GM23338 (cell line): ENCODE measurements at regions not wholly inside any gene's neighbourhood (a gene's known extent, or its start where the extent isn't known, plus 50 kb on each side); places are given as distances from the start of the nearest gene placed in this dataset.

Source experiments
- ATAC-seq: fragments of 200-7000 bp; cut with Tn5 transposase; 3 replicates; pipeline ENCODE4 v1.9.1; 2020
- DNase-seq: peaks from one replicate; pipeline ENCODE4 v3.0.0-alpha.2; 2015; ENCODE audit warnings: low spot score
- H2AFZ ChIP-seq: fragments of 200-600 bp; sonication (generic); 2 replicates; pipeline ENCODE4 v1.8.0; 2016; ENCODE audit warnings: antibody characterized with exemption, mild to moderate bottlenecking, moderate library complexity
- H3F3A ChIP-seq: fragments of 200-600 bp; sonication (generic); replicated peaks from 2 replicates; pipeline ENCODE4 v1.8.0; 2017; ENCODE audit warnings: antibody characterized with exemption, mixed run types, low read depth
- H3K27ac ChIP-seq: fragments of 200-600 bp; sonication (generic); 2 replicates; pipeline ENCODE4 v1.6.1; 2016; ENCODE audit warnings: low read depth
- H3K27me3 ChIP-seq: fragments of 200-600 bp; sonication (generic); 2 replicates; pipeline ENCODE4 v1.8.0; 2016; ENCODE audit warnings: mild to moderate bottlenecking, mixed run types, moderate library complexity; ENCODE audit not compliant: insufficient read depth
- H3K36me3 ChIP-seq: fragments of 200-600 bp; sonication (generic); 2 replicates; pipeline ENCODE4 v1.8.0; 2016; ENCODE audit warnings: mild to moderate bottlenecking; ENCODE audit not compliant: insufficient read depth
- H3K4me1 ChIP-seq: fragments of 200-600 bp; sonication (generic); 2 replicates; pipeline ENCODE4 v1.8.0; 2016; ENCODE audit warnings: mild to moderate bottlenecking, moderate library complexity; ENCODE audit not compliant: insufficient read depth
- H3K4me2 ChIP-seq: fragments of 200-600 bp; sonication (generic); 2 replicates; pipeline ENCODE4 v1.7.1; 2017; ENCODE audit warnings: mixed run types
- H3K4me3 ChIP-seq: fragments of 200-600 bp; sonication (generic); 2 replicates; pipeline ENCODE4 v1.6.1; 2016; ENCODE audit warnings: mixed run types
- H3K79me2 ChIP-seq: fragments of 200-600 bp; sonication (generic); replicated peaks from 2 replicates; pipeline ENCODE4 v1.8.0; 2017; ENCODE audit warnings: mild to moderate bottlenecking; ENCODE audit not compliant: insufficient read depth
- H3K9me2 ChIP-seq: fragments of 200-600 bp; sonication (generic); 2 replicates; pipeline ENCODE4 v1.8.0; 2017; ENCODE audit not compliant: insufficient read depth
- H4K20me1 ChIP-seq: fragments of 200-600 bp; sonication (generic); replicated peaks from 2 replicates; pipeline ENCODE4 v1.8.0; 2017; ENCODE audit warnings: mild to moderate bottlenecking; ENCODE audit not compliant: insufficient read depth
- H3K27ac Mint-ChIP-seq: 2 replicates; pipeline ENCODE4 v1.8.0; 2020; ENCODE audit warnings: inconsistent platforms, mild to moderate bottlenecking, moderate library complexity, mixed read lengths
- H3K27me3 Mint-ChIP-seq: 3 replicates; pipeline ENCODE4 v1.8.0; 2022; ENCODE audit warnings: low read depth, mild to moderate bottlenecking, moderate library complexity, mixed read lengths, inconsistent platforms; ENCODE audit not compliant: insufficient read depth, poor library complexity
- H3K36me3 Mint-ChIP-seq: 3 replicates; pipeline ENCODE4 v1.8.0; 2021; ENCODE audit warnings: low read depth, mild to moderate bottlenecking, inconsistent platforms, moderate library complexity, mixed read lengths
- H3K4me1 Mint-ChIP-seq: 3 replicates; pipeline ENCODE4 v1.8.0; 2020; ENCODE audit warnings: mild to moderate bottlenecking, inconsistent platforms, mixed read lengths
- H3K4me3 Mint-ChIP-seq: 3 replicates; pipeline ENCODE4 v1.8.0; 2021; ENCODE audit warnings: moderate library complexity, mild to moderate bottlenecking, inconsistent platforms, mixed read lengths
- H3K9me3 Mint-ChIP-seq: 3 replicates; pipeline ENCODE4 v1.8.0; 2020; ENCODE audit warnings: moderate library complexity, mild to moderate bottlenecking, inconsistent platforms, mixed read lengths
- CREB1 ChIP-seq: fragments of 250-450 bp; sonication (Bioruptor Pico); IDR thresholded peaks from 2 replicates; pipeline ENCODE4 v1.5.0; 2020; ENCODE audit warnings: low read depth, mild to moderate bottlenecking, moderate library complexity
- CTCF ChIP-seq, 2 experiments: fragments of 200-600 bp in 1 of 2; sonication (generic) in 1 of 2; conservative IDR thresholded peaks; 2 replicates each; pipeline versions ENCODE4 v1.5.1 to v1.6.1; 2016 to 2017; ENCODE audit warnings: antibody characterized with exemption in 2 of 2, low read depth in 2 of 2, mild to moderate bottlenecking in 2 of 2, moderate library complexity in 1 of 2
- EZH2 ChIP-seq: fragments of 200-600 bp; sonication (generic); IDR thresholded peaks from one replicate; pipeline ENCODE4 v1.8.0; 2017; ENCODE audit warnings: antibody characterized with exemption, mild to moderate bottlenecking, low read depth; ENCODE audit not compliant: unreplicated experiment
- JUNB ChIP-seq: IDR thresholded peaks from one replicate; pipeline ENCODE4 v1.6.1; 2016; ENCODE audit warnings: antibody characterized with exemption; ENCODE audit not compliant: unreplicated experiment
- NANOG ChIP-seq: IDR thresholded peaks from 2 replicates; pipeline ENCODE4 v1.6.1; 2016; ENCODE audit warnings: antibody characterized with exemption, borderline replicate concordance
- POLR2AphosphoS5 ChIP-seq: IDR thresholded peaks from 2 replicates; pipeline ENCODE4 v1.6.1; 2016; ENCODE audit warnings: antibody characterized with exemption, low read depth
- REST ChIP-seq: IDR thresholded peaks from one replicate; pipeline ENCODE4 v1.6.1; 2018; ENCODE audit warnings: antibody characterized with exemption; ENCODE audit not compliant: unreplicated experiment
- STAT1 ChIP-seq: IDR thresholded peaks from one replicate; pipeline ENCODE4 v1.6.1; 2016; ENCODE audit warnings: antibody characterized with exemption; ENCODE audit not compliant: unreplicated experiment
- ZNF114 ChIP-seq: fragments of 250-450 bp; sonication (Bioruptor Pico); IDR thresholded peaks from 2 replicates; pipeline ENCODE4 v1.5.0; 2020; ENCODE audit warnings: mild to moderate bottlenecking, moderate library complexity
- ZNF331 ChIP-seq: fragments of 250-450 bp; sonication (Bioruptor Pico); IDR thresholded peaks from 2 replicates; pipeline ENCODE4 v1.5.0; 2020; ENCODE audit warnings: low read depth, mild to moderate bottlenecking, moderate library complexity
- TF ChIP-seq, protein P1 (sequence below): fragments of 250-450 bp; sonication (Bioruptor Pico); IDR thresholded peaks from 2 replicates; pipeline ENCODE4 v1.5.0; 2020; ENCODE audit warnings: mild to moderate bottlenecking, moderate library complexity
- TF ChIP-seq, protein P2 (sequence below): IDR thresholded peaks from 2 replicates; pipeline ENCODE4 v1.6.1; 2016; ENCODE audit warnings: antibody characterized with exemption

GRCh38 chr21:35197191-35197590 is 148.1 kb upstream of the RUNX1 start:
- Mint-ChIP-seq H3K4me1 (no peaks in the 10 kb centered on the region), H3K4me3 (no peak overlapping the region), H3K9me3 (no peaks in the 10 kb centered on the region), H3K36me3 (no peaks in the 10 kb centered on the region), H3K27me3 (peaks cover 1% of the 10 kb centered on the region), H3K27ac (no peak overlapping the region)
- Histone ChIP-seq H3K4me3 (no peak overlapping the region), H2AFZ (no peak overlapping the region), H3K4me2 (no peak overlapping the region), H3F3A (no peaks in the 10 kb centered on the region), H3K36me3 (no peaks in the 10 kb centered on the region), H3K9me2 (peaks cover 23% of the 10 kb centered on the region; the same call in 1 of the 2 replicates), H3K4me1 (no peaks in the 10 kb centered on the region), H3K27me3 (no peaks in the 10 kb centered on the region), H3K27ac (no peak overlapping the region), H3K79me2 (no peaks in the 10 kb centered on the region), H4K20me1 (no peaks in the 10 kb centered on the region)
- TF ChIP-seq EZH2 (no peak), REST (no peak), NANOG (no peak), ZNF331 (no peak), STAT1 (no peak), JUNB (no peak), POLR2AphosphoS5 (no peak), CTCF (conservative IDR thresholded peaks at IDR 0.05; ENCODE audit: low read depth in 2 of 2) (no peak), ZNF114 (CRISPR knock-in tag) (no peak), CREB1 (no peak)
- TF ChIP-seq, protein P1, sequence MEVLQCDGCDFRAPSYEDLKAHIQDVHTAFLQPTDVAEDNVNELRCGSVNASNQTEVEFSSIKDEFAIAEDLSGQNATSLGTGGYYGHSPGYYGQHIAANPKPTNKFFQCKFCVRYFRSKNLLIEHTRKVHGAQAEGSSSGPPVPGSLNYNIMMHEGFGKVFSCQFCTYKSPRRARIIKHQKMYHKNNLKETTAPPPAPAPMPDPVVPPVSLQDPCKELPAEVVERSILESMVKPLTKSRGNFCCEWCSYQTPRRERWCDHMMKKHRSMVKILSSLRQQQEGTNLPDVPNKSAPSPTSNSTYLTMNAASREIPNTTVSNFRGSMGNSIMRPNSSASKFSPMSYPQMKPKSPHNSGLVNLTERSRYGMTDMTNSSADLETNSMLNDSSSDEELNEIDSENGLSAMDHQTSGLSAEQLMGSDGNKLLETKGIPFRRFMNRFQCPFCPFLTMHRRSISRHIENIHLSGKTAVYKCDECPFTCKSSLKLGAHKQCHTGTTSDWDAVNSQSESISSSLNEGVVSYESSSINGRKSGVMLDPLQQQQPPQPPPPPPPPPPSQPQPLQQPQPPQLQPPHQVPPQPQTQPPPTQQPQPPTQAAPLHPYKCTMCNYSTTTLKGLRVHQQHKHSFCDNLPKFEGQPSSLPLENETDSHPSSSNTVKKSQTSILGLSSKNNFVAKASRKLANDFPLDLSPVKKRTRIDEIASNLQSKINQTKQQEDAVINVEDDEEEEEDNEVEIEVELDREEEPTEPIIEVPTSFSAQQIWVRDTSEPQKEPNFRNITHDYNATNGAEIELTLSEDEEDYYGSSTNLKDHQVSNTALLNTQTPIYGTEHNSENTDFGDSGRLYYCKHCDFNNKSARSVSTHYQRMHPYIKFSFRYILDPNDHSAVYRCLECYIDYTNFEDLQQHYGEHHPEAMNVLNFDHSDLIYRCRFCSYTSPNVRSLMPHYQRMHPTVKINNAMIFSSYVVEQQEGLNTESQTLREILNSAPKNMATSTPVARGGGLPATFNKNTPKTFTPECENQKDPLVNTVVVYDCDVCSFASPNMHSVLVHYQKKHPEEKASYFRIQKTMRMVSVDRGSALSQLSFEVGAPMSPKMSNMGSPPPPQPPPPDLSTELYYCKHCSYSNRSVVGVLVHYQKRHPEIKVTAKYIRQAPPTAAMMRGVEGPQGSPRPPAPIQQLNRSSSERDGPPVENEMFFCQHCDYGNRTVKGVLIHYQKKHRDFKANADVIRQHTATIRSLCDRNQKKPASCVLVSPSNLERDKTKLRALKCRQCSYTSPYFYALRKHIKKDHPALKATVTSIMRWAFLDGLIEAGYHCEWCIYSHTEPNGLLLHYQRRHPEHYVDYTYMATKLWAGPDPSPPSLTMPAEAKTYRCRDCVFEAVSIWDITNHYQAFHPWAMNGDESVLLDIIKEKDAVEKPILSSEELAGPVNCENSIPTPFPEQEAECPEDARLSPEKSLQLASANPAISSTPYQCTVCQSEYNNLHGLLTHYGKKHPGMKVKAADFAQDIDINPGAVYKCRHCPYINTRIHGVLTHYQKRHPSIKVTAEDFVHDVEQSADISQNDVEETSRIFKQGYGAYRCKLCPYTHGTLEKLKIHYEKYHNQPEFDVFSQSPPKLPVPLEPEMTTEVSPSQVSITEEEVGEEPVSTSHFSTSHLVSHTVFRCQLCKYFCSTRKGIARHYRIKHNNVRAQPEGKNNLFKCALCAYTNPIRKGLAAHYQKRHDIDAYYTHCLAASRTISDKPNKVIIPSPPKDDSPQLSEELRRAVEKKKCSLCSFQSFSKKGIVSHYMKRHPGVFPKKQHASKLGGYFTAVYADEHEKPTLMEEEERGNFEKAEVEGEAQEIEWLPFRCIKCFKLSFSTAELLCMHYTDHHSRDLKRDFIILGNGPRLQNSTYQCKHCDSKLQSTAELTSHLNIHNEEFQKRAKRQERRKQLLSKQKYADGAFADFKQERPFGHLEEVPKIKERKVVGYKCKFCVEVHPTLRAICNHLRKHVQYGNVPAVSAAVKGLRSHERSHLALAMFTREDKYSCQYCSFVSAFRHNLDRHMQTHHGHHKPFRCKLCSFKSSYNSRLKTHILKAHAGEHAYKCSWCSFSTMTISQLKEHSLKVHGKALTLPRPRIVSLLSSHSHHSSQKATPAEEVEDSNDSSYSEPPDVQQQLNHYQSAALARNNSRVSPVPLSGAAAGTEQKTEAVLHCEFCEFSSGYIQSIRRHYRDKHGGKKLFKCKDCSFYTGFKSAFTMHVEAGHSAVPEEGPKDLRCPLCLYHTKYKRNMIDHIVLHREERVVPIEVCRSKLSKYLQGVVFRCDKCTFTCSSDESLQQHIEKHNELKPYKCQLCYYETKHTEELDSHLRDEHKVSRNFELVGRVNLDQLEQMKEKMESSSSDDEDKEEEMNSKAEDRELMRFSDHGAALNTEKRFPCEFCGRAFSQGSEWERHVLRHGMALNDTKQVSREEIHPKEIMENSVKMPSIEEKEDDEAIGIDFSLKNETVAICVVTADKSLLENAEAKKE (CRISPR knock-in tag): no peak
- TF ChIP-seq, protein P2, sequence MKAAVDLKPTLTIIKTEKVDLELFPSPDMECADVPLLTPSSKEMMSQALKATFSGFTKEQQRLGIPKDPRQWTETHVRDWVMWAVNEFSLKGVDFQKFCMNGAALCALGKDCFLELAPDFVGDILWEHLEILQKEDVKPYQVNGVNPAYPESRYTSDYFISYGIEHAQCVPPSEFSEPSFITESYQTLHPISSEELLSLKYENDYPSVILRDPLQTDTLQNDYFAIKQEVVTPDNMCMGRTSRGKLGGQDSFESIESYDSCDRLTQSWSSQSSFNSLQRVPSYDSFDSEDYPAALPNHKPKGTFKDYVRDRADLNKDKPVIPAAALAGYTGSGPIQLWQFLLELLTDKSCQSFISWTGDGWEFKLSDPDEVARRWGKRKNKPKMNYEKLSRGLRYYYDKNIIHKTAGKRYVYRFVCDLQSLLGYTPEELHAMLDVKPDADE: no peak
- DNase-seq: no peak
- ATAC-seq: no peak
